H9 (cell line): ENCODE measurements at regions not wholly inside any gene's neighbourhood (a gene's known extent, or its start where the extent isn't known, plus 50 kb on each side); places are given as distances from the start of the nearest gene placed in this dataset.

ENCODE experiments used
- DNase-seq: peaks from one replicate; pipeline ENCODE4 v3.0.0-alpha.2; 2017
- H2AFZ ChIP-seq: one replicate; pipeline ENCODE4 v1.6.1; 2013; ENCODE audit warnings: mild to moderate bottlenecking, low read length, control low read depth, moderate library complexity
- H2AK5ac ChIP-seq: 2 replicates; pipeline ENCODE4 v1.6.1; 2013; ENCODE audit warnings: low read length, control low read depth, mixed read lengths; ENCODE audit not compliant: insufficient read length
- H2BK120ac ChIP-seq: one replicate; pipeline ENCODE4 v1.6.1; 2013; ENCODE audit warnings: low read depth, mild to moderate bottlenecking, low read length, control low read depth, inconsistent platforms; ENCODE audit not compliant: poor library complexity, severe bottlenecking
- H2BK12ac ChIP-seq: 2 replicates; pipeline ENCODE4 v1.6.1; 2013; ENCODE audit warnings: low read length, control low read depth, mixed read lengths, low read depth; ENCODE audit not compliant: insufficient read length
- H2BK15ac ChIP-seq: 2 replicates; pipeline ENCODE4 v1.6.1; 2013; ENCODE audit warnings: low read depth, low read length, control low read depth
- H2BK20ac ChIP-seq: one replicate; pipeline ENCODE4 v1.6.1; 2013; ENCODE audit warnings: low read depth, mild to moderate bottlenecking, low read length, control low read depth, inconsistent platforms; ENCODE audit not compliant: poor library complexity, severe bottlenecking
- H2BK5ac ChIP-seq: 2 replicates; pipeline ENCODE4 v1.6.1; 2013; ENCODE audit warnings: low read length, control low read depth, mixed read lengths; ENCODE audit not compliant: insufficient read length
- H3K14ac ChIP-seq: 2 replicates; pipeline ENCODE4 v1.6.1; 2013; ENCODE audit warnings: low read length, control low read depth; ENCODE audit not compliant: insufficient read depth
- H3K18ac ChIP-seq: 2 replicates; pipeline ENCODE4 v1.6.1; 2013; ENCODE audit warnings: low read depth, mild to moderate bottlenecking, mixed read lengths, low read length, control low read depth; ENCODE audit not compliant: insufficient read length
- H3K23ac ChIP-seq: 2 replicates; pipeline ENCODE4 v1.6.1; 2013; ENCODE audit warnings: low read length, control low read depth, mixed read lengths, low read depth; ENCODE audit not compliant: insufficient read length
- H3K23me2 ChIP-seq: 2 replicates; pipeline ENCODE4 v1.6.1; 2013; ENCODE audit warnings: low read depth, mild to moderate bottlenecking, mixed read lengths, low read length, control low read depth; ENCODE audit not compliant: insufficient read length, poor library complexity, severe bottlenecking
- H3K27ac ChIP-seq: 2 replicates; pipeline ENCODE4 v1.5.1; 2013; ENCODE audit warnings: low read length, control low read depth, mixed read lengths, low read depth; ENCODE audit not compliant: insufficient read length
- H3K27me3 ChIP-seq: 2 replicates; pipeline ENCODE4 v1.6.1; 2013; ENCODE audit warnings: low read length, control low read depth, inconsistent platforms; ENCODE audit not compliant: insufficient read depth
- H3K4ac ChIP-seq: 2 replicates; pipeline ENCODE4 v1.6.1; 2013; ENCODE audit warnings: low read depth, mild to moderate bottlenecking, control low read depth, inconsistent platforms, low read length, moderate library complexity
- H3K4me1 ChIP-seq: 2 replicates; pipeline ENCODE4 v1.6.1; 2013; ENCODE audit warnings: low read length, control low read depth, inconsistent platforms; ENCODE audit not compliant: insufficient read depth
- H3K4me2 ChIP-seq: 2 replicates; pipeline ENCODE4 v1.6.1; 2013; ENCODE audit warnings: low read length, control low read depth, mixed read lengths; ENCODE audit not compliant: insufficient read length, insufficient read depth
- H3K56ac ChIP-seq: 2 replicates; pipeline ENCODE4 v1.6.1; 2013; ENCODE audit warnings: low read depth, mild to moderate bottlenecking, mixed read lengths, low read length, control low read depth; ENCODE audit not compliant: insufficient read length
- H3K79me1 ChIP-seq: 2 replicates; pipeline ENCODE4 v1.6.1; 2013; ENCODE audit warnings: low read depth, mild to moderate bottlenecking, moderate library complexity, low read length, control low read depth, inconsistent platforms; ENCODE audit not compliant: insufficient read depth, poor library complexity, severe bottlenecking
- H3K79me2 ChIP-seq: 2 replicates; pipeline ENCODE4 v1.6.1; 2013; ENCODE audit warnings: low read length, control low read depth, inconsistent platforms; ENCODE audit not compliant: insufficient read depth
- H3K9ac ChIP-seq: 2 replicates; pipeline ENCODE4 v1.6.1; 2013; ENCODE audit warnings: low read length, control low read depth, mixed read lengths; ENCODE audit not compliant: insufficient read length; ENCODE audit errors: extremely low read depth
- H3K9me3 ChIP-seq: one replicate; pipeline ENCODE4 v1.6.1; 2013; ENCODE audit warnings: low read depth, low read length, inconsistent platforms; ENCODE audit not compliant: control insufficient read depth
- H3T11ph ChIP-seq: one replicate; pipeline ENCODE4 v1.6.1; 2013; ENCODE audit warnings: mild to moderate bottlenecking, low read length, control low read depth, inconsistent platforms
- H4K20me1 ChIP-seq: one replicate; pipeline ENCODE4 v1.6.1; 2013; ENCODE audit not compliant: control insufficient read depth, insufficient read length, insufficient read depth
- H4K5ac ChIP-seq: 2 replicates; pipeline ENCODE4 v1.6.1; 2013; ENCODE audit warnings: low read depth, mild to moderate bottlenecking, mixed read lengths, low read length, control low read depth; ENCODE audit not compliant: insufficient read length
- H4K8ac ChIP-seq: replicated peaks from 2 replicates; pipeline ENCODE4 v1.6.1; 2013; ENCODE audit warnings: low read length, control low read depth, mixed read lengths, low read depth; ENCODE audit not compliant: insufficient read length
- H4K91ac ChIP-seq: 2 replicates; pipeline ENCODE4 v1.6.1; 2013; ENCODE audit warnings: low read depth, mild to moderate bottlenecking, moderate library complexity, mixed read lengths, low read length, control low read depth; ENCODE audit not compliant: insufficient read length
- H3K27ac Mint-ChIP-seq, 3 experiments: 2 replicates in 2 of 3; 3 replicates in 1 of 3; pipeline ENCODE4 v1.8.0; 2020 to 2021; ENCODE audit warnings: mixed read lengths in 3 of 3, mild to moderate bottlenecking in 1 of 3, moderate library complexity in 1 of 3
- H3K27me3 Mint-ChIP-seq: 2 replicates; pipeline ENCODE4 v1.8.0; 2021; ENCODE audit warnings: low read depth, mild to moderate bottlenecking, moderate library complexity, mixed read lengths
- H3K36me3 Mint-ChIP-seq, 3 experiments: 2 replicates in 2 of 3; 3 replicates in 1 of 3; pipeline ENCODE4 v1.8.0; 2020 to 2021; ENCODE audit warnings: low read depth in 3 of 3, mixed read lengths in 3 of 3; ENCODE audit not compliant: insufficient read depth in 1 of 3
- H3K4me1 Mint-ChIP-seq, 2 experiments: 2 replicates each; pipeline ENCODE4 v1.8.0; 2020; ENCODE audit warnings: mixed read lengths in 2 of 2
- H3K4me3 Mint-ChIP-seq, 2 experiments: 2 replicates in 1 of 2; 3 replicates in 1 of 2; pipeline ENCODE4 v1.8.0; 2020 to 2021; ENCODE audit warnings: mild to moderate bottlenecking in 2 of 2, mixed read lengths in 2 of 2, moderate library complexity in 1 of 2
- H3K9me3 Mint-ChIP-seq, 2 experiments: 2 replicates in 1 of 2; 3 replicates in 1 of 2; pipeline ENCODE4 v1.8.0; 2020; ENCODE audit warnings: mild to moderate bottlenecking in 2 of 2, mixed read lengths in 2 of 2, moderate library complexity in 1 of 2
- CTCF ChIP-seq: fragments of 200-600 bp; sonication (generic); conservative IDR thresholded peaks from 3 replicates; pipeline ENCODE4 v1.8.0; 2021; ENCODE audit warnings: antibody characterized with exemption, mild to moderate bottlenecking
- WGBS: extraction: QIAGEN DNeasy Blood & Tissue Kit; methylation state at CpG from one replicate; pipeline ENCODE4 v1.1.7; 2013; ENCODE audit warnings: missing lambda C conversion rate, low lambda C conversion rate, mixed read lengths; ENCODE audit not compliant: insufficient read length; ENCODE audit errors: extremely low coverage; 5-methylcytosine and 5-hydroxymethylcytosine counted together

GRCh38 chr4:8762356-8762755, 109.3 kb downstream of the HMX1 start:
- no peaks in the 10 kb centered on the region for H3K79me2 ChIP-seq
- no peaks in the 10 kb centered on the region for H4K20me1 ChIP-seq
- no peak overlapping the region for H3K27ac Mint-ChIP-seq
- no peak overlapping the region for H4K91ac ChIP-seq
- no peaks in the 10 kb centered on the region for H3K4me1 ChIP-seq
- no peak overlapping the region for H3K4me2 ChIP-seq
- no peaks in the 10 kb centered on the region for H3K9me3 ChIP-seq
- H3K18ac ChIP-seq = no peak overlapping the region
- no peak overlapping the region for H3K56ac ChIP-seq
- H3K14ac ChIP-seq = no peak overlapping the region
- H2BK20ac ChIP-seq = no peak overlapping the region
- no CpG with 5 or more reads among the region's 7 CpGs for WGBS
- H3K27ac ChIP-seq = no peak overlapping the region
- no peak for DNase-seq
- H3K79me1 ChIP-seq = no peaks in the 10 kb centered on the region
- H3K4me1 Mint-ChIP-seq = peaks cover 7 to 10% of the 10 kb centered on the region in 2 experiments; a peak in 3 of 4 replicates
- no peak overlapping the region for H3K4me3 Mint-ChIP-seq
- H3T11ph ChIP-seq = no peak overlapping the region
- no peak for TF ChIP-seq CTCF
- H2BK120ac ChIP-seq = no peak overlapping the region
- H3K27me3 ChIP-seq = no peaks in the 10 kb centered on the region
- no peak overlapping the region for H2BK12ac ChIP-seq
- no peaks in the 10 kb centered on the region for H3K9me3 Mint-ChIP-seq
- no peaks in the 10 kb centered on the region for H3K23me2 ChIP-seq
- no peak overlapping the region for H2AFZ ChIP-seq
- no peak overlapping the region for H2BK5ac ChIP-seq
- no peak overlapping the region for H3K4ac ChIP-seq
- peaks cover 2% of the 10 kb centered on the region for H3K27me3 Mint-ChIP-seq
- no peak overlapping the region for H2BK15ac ChIP-seq
- H3K23ac ChIP-seq = no peak overlapping the region
- no peak overlapping the region for H4K8ac ChIP-seq
- no peak overlapping the region for H2AK5ac ChIP-seq
- H3K9ac ChIP-seq = no peak overlapping the region
- H4K5ac ChIP-seq = no peak overlapping the region
- no peaks in the 10 kb centered on the region for H3K36me3 Mint-ChIP-seq
